H1 (cell line): ENCODE measurements at regions not wholly inside any gene's neighbourhood (a gene's known extent, or its start where the extent isn't known, plus 50 kb on each side); places are given as distances from the start of the nearest gene placed in this dataset.

Source experiments
- CTCF ChIA-PET: fragments of 300-600 bp; sonication (Branson Sonifier 250); formaldehyde crosslinking; loops from one replicate; lab custom pipeline; 2021; ENCODE audit not compliant: partially characterized antibody; lab: Charles Lee
- POLR2A ChIA-PET: fragments of 300-600 bp; sonication (Branson Sonifier 250); formaldehyde crosslinking; loops from one replicate; lab custom pipeline; 2021; ENCODE audit warnings: inconsistent platforms; ENCODE audit not compliant: partially characterized antibody; lab: Charles Lee
- DNase-seq, 2 experiments: peaks; one replicate each; pipeline versions ENCODE4 v3.0.0 to v3.0.0-alpha.2; 2010 to 2022; ENCODE audit warnings: low spot score in 2 of 2, low read depth in 1 of 2, mixed read lengths in 1 of 2
- FAIRE-seq: peaks from 2 replicates; lab custom pipeline; 2011; peaks lifted over from hg19 to GRCh38; lab: Jason Lieb, UNC
- H2AFZ ChIP-seq: 2 replicates; pipeline ENCODE4 v1.8.1; 2012; ENCODE audit warnings: low read length, inconsistent platforms
- H2AK5ac ChIP-seq: 2 replicates; pipeline ENCODE4 v1.6.1; 2013; ENCODE audit warnings: low read depth, low read length
- H2BK120ac ChIP-seq: replicated peaks from 2 replicates; pipeline ENCODE3; 2013; ENCODE audit warnings: low read depth, low read length, inconsistent platforms
- H2BK12ac ChIP-seq: 2 replicates; pipeline ENCODE4 v1.6.1; 2013; ENCODE audit warnings: low read depth, low read length
- H2BK15ac ChIP-seq: 2 replicates; pipeline ENCODE4 v1.6.1; 2013; ENCODE audit warnings: low read length
- H2BK20ac ChIP-seq: 2 replicates; pipeline ENCODE4 v1.6.1; 2013; ENCODE audit warnings: low read length
- H2BK5ac ChIP-seq: 2 replicates; pipeline ENCODE4 v1.6.1; 2013; ENCODE audit warnings: low read depth, low read length
- H3K14ac ChIP-seq: 2 replicates; pipeline ENCODE4 v1.6.1; 2013; ENCODE audit warnings: inconsistent platforms; ENCODE audit not compliant: insufficient read length
- H3K18ac ChIP-seq: 2 replicates; pipeline ENCODE4 v1.6.1; 2013; ENCODE audit warnings: low read length; ENCODE audit errors: extremely low read depth
- H3K23ac ChIP-seq: 2 replicates; pipeline ENCODE4 v1.6.1; 2013; ENCODE audit warnings: inconsistent platforms; ENCODE audit not compliant: insufficient read length
- H3K23me2 ChIP-seq: 2 replicates; pipeline ENCODE4 v1.6.1; 2013; ENCODE audit warnings: low read depth, low read length
- H3K27ac ChIP-seq: 2 replicates; pipeline ENCODE4 v1.6.1; 2011; ENCODE audit warnings: low read depth, low read length, inconsistent platforms
- H3K27me3 ChIP-seq, 4 experiments: replicated peaks in 1 of 4; 1 replicate in 1 of 4; 2 replicates in 3 of 4; pipeline versions ENCODE4 v1.6.1 to v1.8.1; 2011 to 2013; ENCODE audit warnings: low read length in 3 of 4, mild to moderate bottlenecking in 3 of 4, inconsistent platforms in 2 of 4, mixed read lengths in 2 of 4, moderate library complexity in 1 of 4; ENCODE audit not compliant: control insufficient read depth in 3 of 4, insufficient read depth in 3 of 4; ENCODE audit errors: extremely low read depth in 1 of 4
- H3K36me3 ChIP-seq, 4 experiments: 2 replicates each; pipeline versions ENCODE4 v1.6.1 to v1.8.1; 2011 to 2013; ENCODE audit warnings: mild to moderate bottlenecking in 4 of 4, low read length in 3 of 4, moderate library complexity in 2 of 4, control low read depth in 1 of 4, inconsistent platforms in 1 of 4; ENCODE audit not compliant: insufficient read depth in 4 of 4, control insufficient read depth in 2 of 4
- H3K4ac ChIP-seq: replicated peaks from 2 replicates; pipeline ENCODE3; 2013; ENCODE audit warnings: low read length, low read depth, mixed read lengths, inconsistent platforms; ENCODE audit not compliant: insufficient read length
- H3K4me1 ChIP-seq, 4 experiments: replicated peaks in 1 of 4; 1 replicate in 1 of 4; 2 replicates in 3 of 4; pipeline versions ENCODE4 v1.6.1 to v1.8.1; 2011 to 2013; ENCODE audit warnings: low read length in 3 of 4, inconsistent platforms in 2 of 4, mixed read lengths in 1 of 4; ENCODE audit not compliant: insufficient read depth in 4 of 4, control insufficient read depth in 3 of 4
- H3K4me2 ChIP-seq, 2 experiments: 2 replicates each; pipeline versions ENCODE4 v1.6.1 to v1.8.1; 2011 to 2013; ENCODE audit warnings: low read depth in 2 of 2, low read length in 2 of 2, control low read depth in 1 of 2, inconsistent platforms in 1 of 2, mild to moderate bottlenecking in 1 of 2; ENCODE audit not compliant: insufficient read depth in 1 of 2
- H3K4me3 ChIP-seq, 4 experiments: fragments of 200-600, 300-600 bp in 1 of 4; sonication (generic), shearing (Covaris generic), sonication (Bioruptor Twin) in 1 of 4; 2 replicates each; pipeline versions ENCODE4 v1.5.1 to v1.8.1; 2011 to 2016; ENCODE audit warnings: low read length in 4 of 4, low read depth in 3 of 4, control low read depth in 2 of 4, inconsistent platforms in 2 of 4, mild to moderate bottlenecking in 2 of 4, mixed read lengths in 1 of 4, moderate library complexity in 1 of 4; ENCODE audit not compliant: insufficient read depth in 2 of 4; ENCODE audit errors: extremely low read depth in 1 of 4
- H3K56ac ChIP-seq: replicated peaks from 2 replicates; pipeline ENCODE3; 2013; ENCODE audit warnings: low read depth, mild to moderate bottlenecking, mixed read lengths, low read length, inconsistent platforms; ENCODE audit not compliant: insufficient read length
- H3K79me1 ChIP-seq: 2 replicates; pipeline ENCODE4 v1.6.1; 2013; ENCODE audit warnings: low read depth, low read length, control low read depth
- H3K79me2 ChIP-seq, 2 experiments: 2 replicates each; pipeline versions ENCODE4 v1.6.1 to v1.8.1; 2012 to 2013; ENCODE audit warnings: low read length in 2 of 2, mild to moderate bottlenecking in 2 of 2, inconsistent platforms in 1 of 2; ENCODE audit not compliant: insufficient read depth in 2 of 2, control insufficient read depth in 1 of 2
- H3K9ac ChIP-seq, 4 experiments: replicated peaks in 1 of 4; 1 replicate in 1 of 4; 2 replicates in 3 of 4; pipeline versions ENCODE4 v1.6.1 to v1.8.1; 2011 to 2013; ENCODE audit warnings: low read depth in 3 of 4, low read length in 3 of 4, control low read depth in 2 of 4, mild to moderate bottlenecking in 2 of 4, moderate library complexity in 2 of 4, inconsistent platforms in 1 of 4; ENCODE audit errors: extremely low read depth in 1 of 4
- H3K9me3 ChIP-seq, 2 experiments: 2 replicates each; pipeline versions ENCODE4 v1.6.1 to v1.8.1; 2012 to 2013; ENCODE audit warnings: mild to moderate bottlenecking in 2 of 2, moderate library complexity in 2 of 2, control low read depth in 1 of 2, inconsistent platforms in 1 of 2, low read depth in 1 of 2, low read length in 1 of 2, mixed read lengths in 1 of 2; ENCODE audit not compliant: insufficient read depth in 2 of 2
- H4K20me1 ChIP-seq, 2 experiments: replicated peaks in 1 of 2; 2 replicates each; pipeline versions ENCODE3 to v1.8.1; 2011 to 2013; ENCODE audit warnings: inconsistent platforms in 2 of 2, low read length in 2 of 2, mild to moderate bottlenecking in 1 of 2; ENCODE audit not compliant: insufficient read depth in 2 of 2, control insufficient read depth in 1 of 2
- H4K5ac ChIP-seq: 2 replicates; pipeline ENCODE4 v1.6.1; 2013; ENCODE audit warnings: low read length, low read depth, mixed read lengths, inconsistent platforms; ENCODE audit not compliant: insufficient read length
- H4K8ac ChIP-seq: 2 replicates; pipeline ENCODE4 v1.8.0; 2013; ENCODE audit warnings: mild to moderate bottlenecking, moderate library complexity, low read length, inconsistent platforms; ENCODE audit not compliant: insufficient read depth; ENCODE audit errors: extremely low read depth
- H4K91ac ChIP-seq: replicated peaks from 2 replicates; pipeline ENCODE3; 2013; ENCODE audit warnings: low read length, mixed read lengths, inconsistent platforms; ENCODE audit not compliant: insufficient read length
- ASH2L ChIP-seq: fragments of 200-600, 300-600 bp; sonication (generic); IDR thresholded peaks from one replicate; pipeline ENCODE4 v1.7.1; 2017; ENCODE audit warnings: low read length
- BACH1 ChIP-seq: IDR thresholded peaks from 2 replicates; pipeline ENCODE4 v1.6.1; 2012; ENCODE audit warnings: low read length, improper control_type of control experiment
- BRCA1 ChIP-seq: IDR thresholded peaks from 2 replicates; pipeline ENCODE4 v1.6.1; 2012; ENCODE audit warnings: low read depth, low read length, improper control_type of control experiment
- CEBPB ChIP-seq: IDR thresholded peaks from 2 replicates; pipeline ENCODE4 v1.6.1; 2012; ENCODE audit warnings: low read depth, low read length
- CREB1 ChIP-seq: IDR thresholded peaks from 2 replicates; pipeline ENCODE4 v1.6.1; 2012; ENCODE audit warnings: inconsistent platforms
- EGR1 ChIP-seq: IDR thresholded peaks from 2 replicates; pipeline ENCODE4 v1.6.1; 2011; ENCODE audit warnings: low read depth, low read length, borderline replicate concordance
- JUND ChIP-seq: IDR thresholded peaks from 2 replicates; pipeline ENCODE4 v1.6.1; 2011; ENCODE audit warnings: mild to moderate bottlenecking, improper control_type of control experiment, low read length
- NANOG ChIP-seq: IDR thresholded peaks from 2 replicates; pipeline ENCODE4 v1.6.1; 2011; ENCODE audit warnings: low read length, low read depth, mild to moderate bottlenecking, inconsistent platforms; ENCODE audit not compliant: insufficient read depth, poor library complexity, severe bottlenecking
- RNF2 ChIP-seq: fragments of 200-900, 300-1000 bp; sonication (generic); IDR thresholded peaks from 2 replicates; pipeline ENCODE4 v1.7.1; 2016; ENCODE audit warnings: borderline replicate concordance, low read depth, mild to moderate bottlenecking, antibody characterized with exemption, low read length; ENCODE audit not compliant: poor library complexity, severe bottlenecking; ENCODE audit errors: missing control alignments
- SIN3A ChIP-seq, 2 experiments: IDR thresholded peaks in 1 of 2; conservative IDR thresholded peaks in 1 of 2; 2 replicates each; pipeline ENCODE4 v1.6.1; 2011 to 2012; ENCODE audit warnings: low read length in 2 of 2, improper control_type of control experiment in 1 of 2, low read depth in 1 of 2, mild to moderate bottlenecking in 1 of 2
- SP4 ChIP-seq: IDR thresholded peaks from 2 replicates; pipeline ENCODE4 v1.6.1; 2012; ENCODE audit warnings: low read length, inconsistent platforms
- SRF ChIP-seq: IDR thresholded peaks from 2 replicates; pipeline ENCODE4 v1.6.1; 2011; ENCODE audit warnings: mild to moderate bottlenecking, low read depth, low read length, moderate library complexity
- SUZ12 ChIP-seq: fragments of 200-600 bp; sonication (generic); IDR thresholded peaks from 2 replicates; pipeline ENCODE4 v1.6.1; 2012; ENCODE audit warnings: mild to moderate bottlenecking, inconsistent platforms, low read length, moderate library complexity, mixed read lengths
- TAF1 ChIP-seq: IDR thresholded peaks from 2 replicates; pipeline ENCODE4 v1.6.1; 2011; ENCODE audit warnings: mild to moderate bottlenecking, low read depth, low read length
- YY1 ChIP-seq: IDR thresholded peaks from 2 replicates; pipeline ENCODE4 v1.6.1; 2011; ENCODE audit warnings: low read depth, mild to moderate bottlenecking, low read length
- WGBS, 2 experiments: shearing (Covaris generic) in 1 of 2; methylation state at CpG; one replicate each; pipeline versions ENCODE4 v1.1.6 to v1.1.7; 2013 to 2015; ENCODE audit warnings: low lambda C conversion rate in 2 of 2, mixed read lengths in 2 of 2, inconsistent platforms in 1 of 2, low coverage in 1 of 2, missing lambda C conversion rate in 1 of 2; ENCODE audit not compliant: insufficient replicate concordance in 2 of 2, insufficient coverage in 1 of 2, insufficient read length in 1 of 2; ENCODE audit errors: extremely low coverage in 1 of 2, missing lambda C conversion rate in 1 of 2; 5-methylcytosine and 5-hydroxymethylcytosine counted together
- TF ChIP-seq, protein P1 (sequence below): IDR thresholded peaks from 2 replicates; pipeline ENCODE4 v1.6.1; 2011; ENCODE audit warnings: low read depth, mild to moderate bottlenecking, low read length; ENCODE audit not compliant: insufficient read depth

- no peak overlapping the region for H4K8ac ChIP-seq
- H3K4ac ChIP-seq = no peak overlapping the region
- H2BK5ac ChIP-seq = no peak overlapping the region
- H2BK12ac ChIP-seq = no peak overlapping the region
- H2BK15ac ChIP-seq = no peak overlapping the region
- no peaks in the 10 kb centered on the region for H3K4me1 ChIP-seq
- FAIRE-seq (no peak), DNase-seq (no peak)
- H2AK5ac ChIP-seq = no peak overlapping the region
- no peak overlapping the region for H3K4me2 ChIP-seq
- no peak overlapping the region for H3K18ac ChIP-seq
- no peak overlapping the region for H3K27ac ChIP-seq
- H3K36me3 ChIP-seq = no peaks in the 10 kb centered on the region
- H3K79me1 ChIP-seq = no peaks in the 10 kb centered on the region
- H4K5ac ChIP-seq = no peak overlapping the region
- no peak overlapping the region for H2AFZ ChIP-seq
- H3K9me3 ChIP-seq = no peaks in the 10 kb centered on the region
- H2BK120ac ChIP-seq = no peak overlapping the region
- no peak overlapping the region for H3K4me3 ChIP-seq
- WGBS, 2 experiments = 78% methylated on average over 3 of the region's 3 CpGs; no CpG with 5 or more reads in 1 of the 2 experiments
- ChIA-PET POLR2A (no interaction called here), CTCF (no interaction called here)
- H3K56ac ChIP-seq = no peak overlapping the region
- no peaks in the 10 kb centered on the region for H3K23me2 ChIP-seq
- H3K23ac ChIP-seq = no peak overlapping the region
- no peaks in the 10 kb centered on the region for H3K79me2 ChIP-seq
- no peak overlapping the region for H4K91ac ChIP-seq
- no peak overlapping the region for H3K14ac ChIP-seq
- no peak overlapping the region for H3K9ac ChIP-seq
- H3K27me3 ChIP-seq = no peaks in the 10 kb centered on the region
- H4K20me1 ChIP-seq = no peaks in the 10 kb centered on the region
- H2BK20ac ChIP-seq = no peak overlapping the region
- TF ChIP-seq BACH1 = no peak
- TF ChIP-seq, protein P1, sequence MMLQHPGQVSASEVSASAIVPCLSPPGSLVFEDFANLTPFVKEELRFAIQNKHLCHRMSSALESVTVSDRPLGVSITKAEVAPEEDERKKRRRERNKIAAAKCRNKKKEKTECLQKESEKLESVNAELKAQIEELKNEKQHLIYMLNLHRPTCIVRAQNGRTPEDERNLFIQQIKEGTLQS = no peak
- no peak for TF ChIP-seq RNF2
- no peak for TF ChIP-seq SIN3A (conservative IDR thresholded peaks at IDR 0.05 in 1 of 2, IDR thresholded peaks at IDR 0.05 in 1 of 2; ENCODE audit: low read depth in 1 of 2, low read length in 2 of 2)
- no peak for TF ChIP-seq ASH2L
- no peak for TF ChIP-seq SP4
- no peak for TF ChIP-seq NANOG
- no peak for TF ChIP-seq EGR1
- TF ChIP-seq SUZ12 = no peak
- no peak for TF ChIP-seq YY1
- no peak for TF ChIP-seq BRCA1
- no peak for TF ChIP-seq CREB1
- no peak for TF ChIP-seq SRF
- no peak for TF ChIP-seq CEBPB
- no peak for TF ChIP-seq JUND
- TF ChIP-seq TAF1 = no peak
These were observed 192.4 kb upstream of the CNTN1 start for GRCh38 chr12:40499856-40500255.
